ENCODE measurements at regions not wholly inside any gene's neighbourhood (a gene's known extent, or its start where the extent isn't known, plus 50 kb on each side); places are given as distances from the start of the nearest gene placed in this dataset.

DNA sequence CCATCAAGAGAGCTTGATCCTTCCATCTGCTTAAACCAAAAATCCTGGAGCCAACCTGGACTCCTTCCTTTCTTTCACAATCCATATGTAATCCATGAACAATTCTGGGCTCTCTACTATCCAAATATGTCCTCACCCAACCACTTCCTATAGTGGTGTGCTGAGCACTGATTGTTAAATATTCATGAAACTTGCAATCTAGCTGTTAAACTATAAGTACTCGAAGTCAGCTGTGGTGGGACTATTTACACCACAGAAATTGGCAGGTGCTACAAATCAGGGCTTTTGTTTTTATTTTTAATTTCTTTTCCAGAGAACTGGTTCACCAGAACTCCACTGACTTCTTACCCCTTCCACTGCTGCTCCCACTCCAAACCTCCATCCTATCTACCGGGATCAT lies 57.2 kb upstream of the KCND3 start:
- Histone ChIP-seq H3K27ac (ENCODE audit: low read depth in 1 of 2, low read length in 2 of 2) (no peak overlapping the region), H3K4me3 (ENCODE audit: low read length) (no peak overlapping the region), H3K4me1 (ENCODE audit: insufficient read depth, low read length) (no peaks in the 10 kb centered on the region), H3K36me3 (ENCODE audit: insufficient read depth, low read length) (no peaks in the 10 kb centered on the region), H3K9me3 (ENCODE audit: control insufficient read depth in 1 of 2, insufficient read depth in 1 of 2, low read length in 2 of 2) (no peaks in the 10 kb centered on the region), H3K27me3 (ENCODE audit: control insufficient read depth in 1 of 2, insufficient read depth in 2 of 2, low read length in 2 of 2) (peaks cover 9% of the 10 kb centered on the region in 2 experiments)
- Mint-ChIP-seq H3K36me3 (ENCODE audit: low read depth) (no peaks in the 10 kb centered on the region), H3K27me3 (peaks cover 48% of the 10 kb centered on the region), H3K4me3 (no peak overlapping the region), H3K27ac (no peak overlapping the region), H3K9me3 (no peaks in the 10 kb centered on the region), H3K4me1 (ENCODE audit: low read depth) (no peaks in the 10 kb centered on the region)
- TF ChIP-seq, protein P1, sequence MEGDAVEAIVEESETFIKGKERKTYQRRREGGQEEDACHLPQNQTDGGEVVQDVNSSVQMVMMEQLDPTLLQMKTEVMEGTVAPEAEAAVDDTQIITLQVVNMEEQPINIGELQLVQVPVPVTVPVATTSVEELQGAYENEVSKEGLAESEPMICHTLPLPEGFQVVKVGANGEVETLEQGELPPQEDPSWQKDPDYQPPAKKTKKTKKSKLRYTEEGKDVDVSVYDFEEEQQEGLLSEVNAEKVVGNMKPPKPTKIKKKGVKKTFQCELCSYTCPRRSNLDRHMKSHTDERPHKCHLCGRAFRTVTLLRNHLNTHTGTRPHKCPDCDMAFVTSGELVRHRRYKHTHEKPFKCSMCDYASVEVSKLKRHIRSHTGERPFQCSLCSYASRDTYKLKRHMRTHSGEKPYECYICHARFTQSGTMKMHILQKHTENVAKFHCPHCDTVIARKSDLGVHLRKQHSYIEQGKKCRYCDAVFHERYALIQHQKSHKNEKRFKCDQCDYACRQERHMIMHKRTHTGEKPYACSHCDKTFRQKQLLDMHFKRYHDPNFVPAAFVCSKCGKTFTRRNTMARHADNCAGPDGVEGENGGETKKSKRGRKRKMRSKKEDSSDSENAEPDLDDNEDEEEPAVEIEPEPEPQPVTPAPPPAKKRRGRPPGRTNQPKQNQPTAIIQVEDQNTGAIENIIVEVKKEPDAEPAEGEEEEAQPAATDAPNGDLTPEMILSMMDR (IDR thresholded peaks at IDR 0.05): no peak
- DNase-seq (no peak), ATAC-seq (ENCODE audit: poor library complexity) (no peak)
- POLR2A ChIA-PET: no interaction called here
- intact Hi-C loops (cut with DNase I, micrococcal nuclease): no loop called here
- CTCF ChIA-PET: interaction anchor here (1.7 kb wide), 1 partner anchor 14 kb away, joined by 4 read pairs; no protein-coding TSS in a partner anchor

DNA sequence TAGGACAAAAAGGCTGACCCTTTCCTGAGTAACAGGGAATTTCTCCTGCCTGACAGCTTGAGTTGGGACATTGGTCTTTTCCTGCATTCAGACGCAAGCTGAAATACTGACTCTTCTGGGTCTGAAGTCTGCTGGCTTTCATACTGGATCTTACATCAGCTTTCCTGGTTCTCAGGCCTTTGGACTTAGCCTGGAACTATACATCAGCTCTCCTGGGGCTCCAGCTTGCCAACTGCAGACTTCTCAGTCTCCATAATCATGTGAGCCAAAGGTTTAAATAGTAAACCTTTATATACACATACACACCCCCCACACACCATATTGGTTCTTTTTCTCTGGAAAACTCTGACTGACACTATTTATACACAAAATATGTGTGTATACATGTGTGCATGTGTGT lies 59.0 kb upstream of the KCND3 start:
- intact Hi-C loops (cut with DNase I, micrococcal nuclease): no loop called here
- POLR2A ChIA-PET: no interaction called here
- no peaks in the 10 kb centered on the region for H3K9me3 ChIP-seq (ENCODE audit: control insufficient read depth in 1 of 2, insufficient read depth in 1 of 2, low read length in 2 of 2)
- H3K27ac ChIP-seq (ENCODE audit: low read depth in 1 of 2, low read length in 2 of 2): no peak overlapping the region
- DNase-seq: no peak
- Mint-ChIP-seq H3K36me3 (ENCODE audit: low read depth) (no peaks in the 10 kb centered on the region), H3K27ac (no peak overlapping the region), H3K9me3 (no peaks in the 10 kb centered on the region), H3K4me1 (ENCODE audit: low read depth) (no peaks in the 10 kb centered on the region), H3K4me3 (no peak overlapping the region), H3K27me3 (peaks cover 40% of the 10 kb centered on the region)
- TF ChIP-seq, protein P1 (IDR thresholded peaks at IDR 0.05): no peak
- CTCF ChIA-PET: interaction anchor here (1.5 kb wide), 1 partner anchor 44 kb away, joined by 3 read pairs; no protein-coding TSS in a partner anchor
- no peak overlapping the region for H3K4me3 ChIP-seq (ENCODE audit: low read length)
- no peaks in the 10 kb centered on the region for H3K36me3 ChIP-seq (ENCODE audit: insufficient read depth, low read length)
- H3K27me3 ChIP-seq (ENCODE audit: control insufficient read depth in 1 of 2, insufficient read depth in 2 of 2, low read length in 2 of 2): peaks cover 5% of the 10 kb centered on the region in 2 experiments
- no peak for ATAC-seq (ENCODE audit: poor library complexity)
- no peaks in the 10 kb centered on the region for H3K4me1 ChIP-seq (ENCODE audit: insufficient read depth, low read length)

DNA sequence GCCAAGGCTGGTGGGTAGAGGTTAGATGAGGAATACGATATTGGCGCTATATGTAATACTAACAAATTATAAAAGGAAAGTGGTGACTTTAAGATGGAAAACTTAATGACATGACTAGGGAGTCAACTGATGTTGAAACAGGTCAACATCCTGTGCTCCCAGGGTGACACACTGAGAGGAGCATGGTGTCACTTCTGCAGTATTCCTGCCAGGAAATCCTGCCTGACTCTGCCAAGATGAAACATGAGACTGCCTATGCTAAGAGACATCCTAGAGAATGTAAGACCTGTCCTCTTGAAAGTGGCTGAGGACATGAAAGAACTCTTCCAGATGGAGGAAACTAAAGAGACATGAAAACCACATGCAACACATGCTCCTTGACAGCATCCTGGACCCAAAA lies 65.0 kb upstream of the KCND3 start:
- intact Hi-C loops (cut with DNase I, micrococcal nuclease): no loop called here
- CTCF ChIA-PET: no interaction called here

More for the DNA sequence above, 65.0 kb upstream of the KCND3 start:
- peaks cover 5 to 9% of the 10 kb centered on the region in 2 experiments for H3K27me3 ChIP-seq (ENCODE audit: control insufficient read depth in 1 of 2, insufficient read depth in 2 of 2, low read length in 2 of 2)
- no peak overlapping the region for H3K27ac ChIP-seq (ENCODE audit: low read depth in 1 of 2, low read length in 2 of 2)
- H3K4me3 ChIP-seq (ENCODE audit: low read length): no peak overlapping the region
- POLR2A ChIA-PET: no interaction called here
- Mint-ChIP-seq H3K36me3 (ENCODE audit: low read depth) (no peaks in the 10 kb centered on the region), H3K27me3 (peaks cover 12% of the 10 kb centered on the region), H3K4me3 (no peak overlapping the region), H3K27ac (no peak overlapping the region), H3K9me3 (no peaks in the 10 kb centered on the region), H3K4me1 (ENCODE audit: low read depth) (no peaks in the 10 kb centered on the region)
- H3K9me3 ChIP-seq (ENCODE audit: control insufficient read depth in 1 of 2, insufficient read depth in 1 of 2, low read length in 2 of 2): no peaks in the 10 kb centered on the region
- H3K4me1 ChIP-seq (ENCODE audit: insufficient read depth, low read length): no peaks in the 10 kb centered on the region
- DNase-seq: no peak
- ATAC-seq (ENCODE audit: poor library complexity): no peak
- TF ChIP-seq, protein P1 (IDR thresholded peaks at IDR 0.05): no peak
- no peaks in the 10 kb centered on the region for H3K36me3 ChIP-seq (ENCODE audit: insufficient read depth, low read length)
